ENCODE measurements at regions not wholly inside any gene's neighbourhood (a gene's known extent, or its start where the extent isn't known, plus 50 kb on each side); places are given as distances from the start of the nearest gene placed in this dataset.

GRCh38 chr14:27995691-27996090, 770.9 kb upstream of the FOXG1 start:
- H3K36me3 ChIP-seq: no peaks in the 10 kb centered on the region
- H3K4me3 ChIP-seq: no peak overlapping the region
- H3K4me1 ChIP-seq: no peaks in the 10 kb centered on the region
- H3K9me3 ChIP-seq: no peaks in the 10 kb centered on the region
- DNase-seq: no peak
- H3K27ac ChIP-seq: no peak overlapping the region
- ATAC-seq: peak; percentile 57
- no peaks in the 10 kb centered on the region for H3K27me3 ChIP-seq
- TF ChIP-seq CTCF (IDR thresholded peaks at IDR 0.05): no peak
- intact Hi-C loops (cut with DNase I): no loop called here

DNA sequence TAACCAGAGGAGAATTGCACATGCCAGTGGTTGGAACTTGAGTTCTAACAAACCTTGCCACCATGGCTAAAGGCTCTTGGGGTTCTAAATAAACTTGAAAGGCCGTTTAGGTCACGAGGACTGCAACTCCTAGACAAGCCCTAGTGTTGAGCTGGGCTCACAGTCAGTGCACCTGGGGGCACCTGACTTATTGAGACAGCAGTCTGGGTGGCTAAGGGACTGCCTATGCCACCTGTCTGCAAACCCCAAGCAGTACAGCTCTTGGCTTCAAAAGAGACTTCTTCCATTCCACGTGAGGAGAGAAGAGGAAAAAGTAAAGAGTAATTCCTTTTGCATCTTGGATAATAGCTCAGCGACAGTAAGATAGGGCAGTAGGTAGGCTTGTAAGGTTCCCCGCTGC, 765.6 kb upstream of the FOXG1 start:
- Histone ChIP-seq H3K4me3 (no peak overlapping the region), H3K27me3 (no peaks in the 10 kb centered on the region), H3K27ac (no peak overlapping the region), H3K36me3 (no peaks in the 10 kb centered on the region), H3K9me3 (no peaks in the 10 kb centered on the region), H3K4me1 (no peaks in the 10 kb centered on the region)
- intact Hi-C loops (cut with DNase I): no loop called here
- no peak for DNase-seq
- no peak for ATAC-seq
- TF ChIP-seq CTCF (IDR thresholded peaks at IDR 0.05): no peak

DNA sequence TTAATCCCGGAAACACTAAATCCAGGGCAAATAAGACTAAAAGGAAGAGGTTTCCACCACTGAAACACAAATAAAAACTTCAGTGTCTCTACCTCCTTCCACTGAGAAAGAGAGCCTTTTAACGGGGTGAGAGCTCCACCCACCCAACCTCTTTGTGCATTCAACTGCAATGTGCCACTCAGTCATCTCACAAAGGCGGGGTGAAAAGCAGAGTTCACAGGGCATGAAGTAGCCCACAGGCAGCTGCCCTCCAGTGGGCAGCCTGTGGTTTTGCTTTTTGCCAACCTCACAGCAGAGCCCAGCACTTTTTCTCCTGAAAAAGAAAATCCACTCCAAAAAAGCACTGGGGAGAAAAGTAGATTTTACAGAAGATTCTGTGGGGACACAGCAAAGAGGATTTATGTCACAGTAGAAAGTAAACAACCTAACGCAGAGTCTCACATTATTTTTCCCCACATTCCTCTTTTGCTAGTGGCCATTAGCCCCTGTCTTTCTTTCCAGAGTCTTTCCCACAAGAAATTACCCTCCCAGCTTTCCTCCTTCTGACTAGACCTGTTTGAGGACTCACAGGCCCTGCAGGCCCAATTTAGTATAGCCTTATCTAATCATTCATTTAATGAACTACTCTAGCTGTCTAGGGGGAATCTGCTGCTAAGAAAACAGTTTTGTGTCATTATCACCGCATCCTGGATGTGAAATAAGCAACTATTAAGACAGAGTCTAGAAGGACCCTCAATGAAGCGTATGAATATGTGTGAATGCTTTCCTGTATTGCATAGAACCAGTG, 753.8 kb upstream of the FOXG1 start:
- ATAC-seq (no peak), DNase-seq (no peak)
- Histone ChIP-seq H3K4me1 (no peaks in the 10 kb centered on the region), H3K27me3 (no peaks in the 10 kb centered on the region), H3K4me3 (no peak overlapping the region), H3K27ac (no peak overlapping the region), H3K36me3 (no peaks in the 10 kb centered on the region), H3K9me3 (no peaks in the 10 kb centered on the region)
- no peak for TF ChIP-seq CTCF (IDR thresholded peaks at IDR 0.05)
- intact Hi-C loops (cut with DNase I): no loop called here

- DNase-seq (no peak), ATAC-seq (no peak)
- H3K4me1 ChIP-seq: no peaks in the 10 kb centered on the region
- TF ChIP-seq CTCF (IDR thresholded peaks at IDR 0.05): no peak
- no peak overlapping the region for H3K27ac ChIP-seq
- H3K4me3 ChIP-seq: no peak overlapping the region
- intact Hi-C loops (cut with DNase I): no loop called here
- no peaks in the 10 kb centered on the region for H3K27me3 ChIP-seq
- H3K9me3 ChIP-seq: no peaks in the 10 kb centered on the region
- H3K36me3 ChIP-seq: no peaks in the 10 kb centered on the region
Measured at GRCh38 chr14:28020112-28020511, 746.5 kb upstream of the FOXG1 start.

DNA sequence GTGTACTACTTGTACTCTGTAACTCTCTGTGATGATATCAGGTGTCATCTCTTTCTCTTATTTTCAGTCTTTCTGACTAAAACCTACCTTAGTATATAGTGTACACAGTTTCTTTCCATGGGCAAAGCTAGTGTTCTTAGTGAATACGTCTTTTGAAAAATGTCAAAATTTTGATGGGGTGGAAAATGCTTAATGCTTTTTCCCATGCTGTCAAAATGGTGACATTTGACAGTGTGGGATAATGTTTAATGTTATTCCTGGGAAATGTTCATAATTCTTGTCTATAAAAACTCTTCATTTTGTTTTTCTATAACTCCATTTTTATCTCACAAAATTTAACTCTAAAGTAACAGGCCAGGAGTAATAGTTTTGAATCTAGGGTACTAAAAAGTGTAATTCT, 742.7 kb upstream of the FOXG1 start:
- ATAC-seq: no peak

More for the DNA sequence above, 742.7 kb upstream of the FOXG1 start:
- no peak overlapping the region for H3K4me3 ChIP-seq
- H3K27me3 ChIP-seq: no peaks in the 10 kb centered on the region
- no peaks in the 10 kb centered on the region for H3K36me3 ChIP-seq
- no peaks in the 10 kb centered on the region for H3K9me3 ChIP-seq
- no peak overlapping the region for H3K27ac ChIP-seq
- no peaks in the 10 kb centered on the region for H3K4me1 ChIP-seq
- intact Hi-C loops (cut with DNase I): no loop called here
- no peak for DNase-seq
- no peak for TF ChIP-seq CTCF (IDR thresholded peaks at IDR 0.05)
